OCI-LY7 (cell line): ENCODE measurements at regions not wholly inside any gene's neighbourhood (a gene's known extent, or its start where the extent isn't known, plus 50 kb on each side); places are given as distances from the start of the nearest gene placed in this dataset.

ENCODE experiments used
- EZH2phosphoT487 ChIP-seq: fragments of 200-600 bp; sonication (generic); IDR thresholded peaks from 2 replicates; pipeline ENCODE4 v1.6.1; 2018; ENCODE audit warnings: low read depth, borderline replicate concordance, mild to moderate bottlenecking, mixed run types, antibody characterized with exemption, low read length, moderate library complexity, mixed read lengths
- TF ChIP-seq, protein P1 (sequence below): fragments of 200-600 bp; sonication (generic); conservative IDR thresholded peaks from 2 replicates; pipeline ENCODE4 v1.5.1; 2014; ENCODE audit warnings: mild to moderate bottlenecking, antibody characterized with exemption, low read length, moderate library complexity, mixed read lengths

DNA sequence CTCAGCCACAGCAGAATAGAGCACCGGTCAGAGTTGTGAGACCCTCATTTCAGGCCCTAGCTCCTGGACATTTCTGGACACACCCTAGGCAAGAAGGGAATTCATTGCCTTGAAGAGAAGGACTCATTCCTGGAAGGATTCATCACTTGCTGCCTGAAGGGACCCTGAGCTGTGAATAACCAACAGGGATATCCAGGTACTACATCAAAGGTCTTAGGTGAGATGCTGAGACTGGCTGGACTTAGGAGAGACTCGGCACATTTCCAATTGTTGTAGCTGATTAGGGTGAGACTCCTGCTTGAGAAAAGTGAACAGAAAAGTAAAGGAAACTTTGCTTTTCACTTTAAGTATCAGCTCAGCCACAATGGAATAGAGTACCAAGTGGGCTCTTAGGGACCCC lies 208.1 kb upstream of the CDKN2B start:
- TF ChIP-seq, protein P1, sequence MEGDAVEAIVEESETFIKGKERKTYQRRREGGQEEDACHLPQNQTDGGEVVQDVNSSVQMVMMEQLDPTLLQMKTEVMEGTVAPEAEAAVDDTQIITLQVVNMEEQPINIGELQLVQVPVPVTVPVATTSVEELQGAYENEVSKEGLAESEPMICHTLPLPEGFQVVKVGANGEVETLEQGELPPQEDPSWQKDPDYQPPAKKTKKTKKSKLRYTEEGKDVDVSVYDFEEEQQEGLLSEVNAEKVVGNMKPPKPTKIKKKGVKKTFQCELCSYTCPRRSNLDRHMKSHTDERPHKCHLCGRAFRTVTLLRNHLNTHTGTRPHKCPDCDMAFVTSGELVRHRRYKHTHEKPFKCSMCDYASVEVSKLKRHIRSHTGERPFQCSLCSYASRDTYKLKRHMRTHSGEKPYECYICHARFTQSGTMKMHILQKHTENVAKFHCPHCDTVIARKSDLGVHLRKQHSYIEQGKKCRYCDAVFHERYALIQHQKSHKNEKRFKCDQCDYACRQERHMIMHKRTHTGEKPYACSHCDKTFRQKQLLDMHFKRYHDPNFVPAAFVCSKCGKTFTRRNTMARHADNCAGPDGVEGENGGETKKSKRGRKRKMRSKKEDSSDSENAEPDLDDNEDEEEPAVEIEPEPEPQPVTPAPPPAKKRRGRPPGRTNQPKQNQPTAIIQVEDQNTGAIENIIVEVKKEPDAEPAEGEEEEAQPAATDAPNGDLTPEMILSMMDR = no peak
- no peak for TF ChIP-seq EZH2phosphoT487
